AML-193 (cell line): ENCODE measurements at regions not wholly inside any gene's neighbourhood (a gene's known extent, or its start where the extent isn't known, plus 50 kb on each side); places are given as distances from the start of the nearest gene placed in this dataset.
A peak's percentile ranks its signal among the peaks of the same experiment; 100 is the strongest.
"Not testable (repeated sequence)": the region's sequence is repeated elsewhere in the genome, so short reads cannot be mapped to it uniquely, and the experiment has no call there.

Experiments used
- DNase-seq, 2 experiments: peaks; one replicate each; lab custom pipeline; 2025; lab: John Stamatoyannopoulos, UW

GRCh38 chr6:62819640-62820039 is 391.6 kb upstream of the FKBP1C start:
- DNase-seq, result no peak

- no peak for DNase-seq
These were observed 402.5 kb upstream of the FKBP1C start for GRCh38 chr6:62808565-62809293.

GRCh38 chr6:62805431-62805830 is 405.8 kb upstream of the FKBP1C start:
- DNase-seq, result no peak

GRCh38 chr6:62803094-62803493 is 408.2 kb upstream of the FKBP1C start:
- DNase-seq, result no peak

- DNase-seq, result no peak
These were observed 414.1 kb upstream of the FKBP1C start for GRCh38 chr6:62797190-62797589.

GRCh38 chr6:62775427-62776022 is 435.7 kb upstream of the FKBP1C start:
- peak; percentile 25 to 61 for DNase-seq

- DNase-seq, result not testable (repeated sequence)
These were observed 445.1 kb upstream of the FKBP1C start for GRCh38 chr6:62766174-62766573.

- DNase-seq, result no peak
These were observed 446.4 kb upstream of the FKBP1C start for GRCh38 chr6:62764841-62765240.

- no peak for DNase-seq
These were observed 447.9 kb upstream of the FKBP1C start for GRCh38 chr6:62763125-62763912.

GRCh38 chr6:62746968-62747367 is 460.9 kb upstream of the KHDRBS2 start:
- DNase-seq, result no peak

- no peak for DNase-seq
These were observed 460.1 kb upstream of the KHDRBS2 start for GRCh38 chr6:62746161-62746560.

- DNase-seq, result no peak
These were observed 454.6 kb upstream of the KHDRBS2 start for GRCh38 chr6:62740596-62740995.

GRCh38 chr6:62740171-62740570 is 454.1 kb upstream of the KHDRBS2 start:
- no peak for DNase-seq

GRCh38 chr6:62737792-62738191 is 451.8 kb upstream of the KHDRBS2 start:
- DNase-seq, result no peak

GRCh38 chr6:62721408-62721807 is 435.4 kb upstream of the KHDRBS2 start:
- no peak for DNase-seq

GRCh38 chr6:62716719-62717118 is 430.7 kb upstream of the KHDRBS2 start:
- DNase-seq, result no peak

- no peak for DNase-seq
These were observed 428.1 kb upstream of the KHDRBS2 start for GRCh38 chr6:62714112-62714511.

GRCh38 chr6:62711750-62712149 is 425.7 kb upstream of the KHDRBS2 start:
- DNase-seq, result no peak

GRCh38 chr6:62707914-62708313 is 421.9 kb upstream of the KHDRBS2 start:
- DNase-seq, result no peak

GRCh38 chr6:62707156-62707555 is 421.1 kb upstream of the KHDRBS2 start:
- peak; percentile 18 to 22 for DNase-seq

GRCh38 chr6:62683063-62683462 is 397.0 kb upstream of the KHDRBS2 start:
- DNase-seq, result no peak

- DNase-seq, result no peak
These were observed 395.1 kb upstream of the KHDRBS2 start for GRCh38 chr6:62681108-62681507.

GRCh38 chr6:62672989-62673388 is 387.0 kb upstream of the KHDRBS2 start:
- no peak for DNase-seq
